ENCODE measurements at regions not wholly inside any gene's neighbourhood (a gene's known extent, or its start where the extent isn't known, plus 50 kb on each side); places are given as distances from the start of the nearest gene placed in this dataset.

DNA sequence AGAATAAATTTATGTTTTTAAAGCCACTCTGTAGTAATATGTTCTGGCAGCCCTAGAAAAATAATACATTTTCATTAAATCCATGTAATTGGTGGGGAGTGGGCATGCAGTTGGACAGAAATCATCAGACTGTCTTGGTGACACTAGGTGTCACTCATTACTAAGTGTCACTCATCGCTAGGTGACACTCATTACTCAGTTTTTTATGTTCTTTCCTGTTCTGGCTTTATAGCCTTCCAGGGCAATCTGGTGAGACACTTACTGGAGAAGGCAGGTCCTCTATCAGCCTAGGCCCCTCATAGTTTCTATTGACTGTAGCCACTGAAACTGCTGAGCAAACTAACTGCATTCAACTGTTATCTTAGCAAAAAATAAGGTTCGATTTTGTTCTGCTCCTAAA, 542.1 kb downstream of the SLITRK1 start:
- H3K27me3 ChIP-seq = no peaks in the 10 kb centered on the region
- ATAC-seq = no peak
- DNase-seq = no peak
- H3K4me1 ChIP-seq = no peaks in the 10 kb centered on the region
- intact Hi-C loops (cut with DNase I) = no loop called here
- no peaks in the 10 kb centered on the region for H3K9me3 ChIP-seq
- no peak overlapping the region for H3K4me3 ChIP-seq
- no peaks in the 10 kb centered on the region for H3K36me3 ChIP-seq
- TF ChIP-seq, protein P1, sequence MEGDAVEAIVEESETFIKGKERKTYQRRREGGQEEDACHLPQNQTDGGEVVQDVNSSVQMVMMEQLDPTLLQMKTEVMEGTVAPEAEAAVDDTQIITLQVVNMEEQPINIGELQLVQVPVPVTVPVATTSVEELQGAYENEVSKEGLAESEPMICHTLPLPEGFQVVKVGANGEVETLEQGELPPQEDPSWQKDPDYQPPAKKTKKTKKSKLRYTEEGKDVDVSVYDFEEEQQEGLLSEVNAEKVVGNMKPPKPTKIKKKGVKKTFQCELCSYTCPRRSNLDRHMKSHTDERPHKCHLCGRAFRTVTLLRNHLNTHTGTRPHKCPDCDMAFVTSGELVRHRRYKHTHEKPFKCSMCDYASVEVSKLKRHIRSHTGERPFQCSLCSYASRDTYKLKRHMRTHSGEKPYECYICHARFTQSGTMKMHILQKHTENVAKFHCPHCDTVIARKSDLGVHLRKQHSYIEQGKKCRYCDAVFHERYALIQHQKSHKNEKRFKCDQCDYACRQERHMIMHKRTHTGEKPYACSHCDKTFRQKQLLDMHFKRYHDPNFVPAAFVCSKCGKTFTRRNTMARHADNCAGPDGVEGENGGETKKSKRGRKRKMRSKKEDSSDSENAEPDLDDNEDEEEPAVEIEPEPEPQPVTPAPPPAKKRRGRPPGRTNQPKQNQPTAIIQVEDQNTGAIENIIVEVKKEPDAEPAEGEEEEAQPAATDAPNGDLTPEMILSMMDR (IDR thresholded peaks at IDR 0.05) = no peak
- no peak overlapping the region for H3K27ac ChIP-seq

GRCh38 chr13:83333614-83334388, 548.5 kb downstream of the SLITRK1 start:
- TF ChIP-seq, protein P1 (IDR thresholded peaks at IDR 0.05) = no peak
- Histone ChIP-seq H3K27ac (no peak overlapping the region), H3K9me3 (no peaks in the 10 kb centered on the region), H3K36me3 (no peaks in the 10 kb centered on the region), H3K27me3 (no peaks in the 10 kb centered on the region), H3K4me1 (no peaks in the 10 kb centered on the region), H3K4me3 (no peak overlapping the region)
- DNase-seq = no peak
- no peak for ATAC-seq
- intact Hi-C loops (cut with DNase I) = no loop called here

DNA sequence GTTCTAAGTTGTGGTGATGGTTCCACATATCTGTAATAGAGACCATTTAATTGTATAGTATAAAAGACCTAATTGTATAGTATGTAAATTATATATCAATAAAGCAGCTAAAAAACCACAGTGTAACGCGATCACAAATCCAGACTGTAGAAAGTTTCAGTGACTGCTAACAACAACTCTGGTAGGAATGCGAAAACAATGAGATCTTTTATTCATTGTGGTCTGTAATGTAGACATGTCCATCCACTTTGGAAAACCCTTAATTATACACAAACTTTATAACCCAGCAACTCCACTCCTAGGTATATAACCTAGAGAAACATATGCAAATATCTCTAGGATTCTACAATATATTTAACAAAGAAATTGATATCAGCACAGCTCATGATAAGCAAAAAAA, 549.5 kb downstream of the SLITRK1 start:
- intact Hi-C loops (cut with DNase I) = no loop called here
- no peak overlapping the region for H3K27ac ChIP-seq
- no peaks in the 10 kb centered on the region for H3K27me3 ChIP-seq
- TF ChIP-seq, protein P1 (IDR thresholded peaks at IDR 0.05) = no peak
- DNase-seq (no peak), ATAC-seq (no peak)
- no peaks in the 10 kb centered on the region for H3K4me1 ChIP-seq
- H3K9me3 ChIP-seq = no peaks in the 10 kb centered on the region
- no peaks in the 10 kb centered on the region for H3K36me3 ChIP-seq
- no peak overlapping the region for H3K4me3 ChIP-seq

DNA sequence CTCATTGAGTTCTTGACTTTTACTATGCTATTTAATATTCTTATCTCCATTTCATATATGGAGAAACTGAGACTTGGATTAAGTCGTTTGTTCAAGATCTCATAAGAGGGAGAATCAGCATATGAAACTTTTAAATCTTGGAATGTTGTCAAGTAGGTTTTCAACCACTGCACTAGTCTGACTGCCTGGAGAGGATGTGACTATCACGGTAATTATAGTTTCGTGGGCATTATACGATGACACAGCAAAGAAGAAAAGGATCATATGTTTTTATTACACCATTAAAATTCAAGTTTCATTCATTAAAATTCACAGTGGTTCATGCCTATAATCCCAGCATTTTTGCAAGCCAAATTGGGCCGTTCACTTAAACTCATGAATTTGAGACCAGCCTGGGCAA, 555.2 kb downstream of the SLITRK1 start:
- intact Hi-C loops (cut with DNase I) = no loop called here
- no peaks in the 10 kb centered on the region for H3K4me1 ChIP-seq
- no peak for ATAC-seq
- H3K36me3 ChIP-seq = no peaks in the 10 kb centered on the region
- no peak for DNase-seq
- H3K4me3 ChIP-seq = no peak overlapping the region
- H3K27me3 ChIP-seq = no peaks in the 10 kb centered on the region
- H3K9me3 ChIP-seq = no peaks in the 10 kb centered on the region
- H3K27ac ChIP-seq = no peak overlapping the region
- TF ChIP-seq, protein P1 (IDR thresholded peaks at IDR 0.05) = no peak

DNA sequence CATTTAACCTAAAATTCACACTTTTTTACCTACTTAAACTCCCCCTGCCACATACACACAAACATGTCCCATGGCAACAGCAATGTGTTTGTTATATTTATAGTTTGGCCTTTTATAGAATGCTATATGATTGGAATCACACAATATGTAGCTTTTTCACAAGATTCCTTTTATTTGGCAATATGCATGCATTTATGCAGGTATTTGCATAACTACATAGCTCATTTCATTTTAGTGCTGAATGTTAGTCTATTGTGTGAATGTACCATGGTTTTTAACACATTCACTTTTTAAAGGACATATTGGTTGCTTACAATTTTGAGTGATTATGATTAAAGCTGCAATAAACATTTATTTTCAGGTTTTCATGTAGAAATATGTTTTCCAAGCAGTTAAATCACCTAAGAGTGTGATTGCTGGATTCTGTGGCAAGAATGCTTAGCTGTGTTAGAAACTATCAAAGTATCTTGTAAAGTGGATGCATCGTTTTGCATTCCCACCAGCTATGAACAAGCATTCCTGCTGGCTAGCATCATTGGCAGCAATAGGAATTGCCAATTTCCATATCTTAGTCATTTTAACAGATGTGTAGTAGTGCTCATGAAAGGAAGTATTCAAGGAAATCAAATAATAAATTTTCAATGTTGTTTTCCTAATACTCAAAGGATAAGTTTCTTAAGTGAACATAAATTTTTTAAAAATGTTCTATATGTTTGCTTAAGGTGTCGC, 557.0 kb downstream of the SLITRK1 start:
- no peaks in the 10 kb centered on the region for H3K9me3 ChIP-seq
- no peaks in the 10 kb centered on the region for H3K36me3 ChIP-seq
- H3K4me1 ChIP-seq = no peaks in the 10 kb centered on the region
- ATAC-seq (no peak), DNase-seq (no peak)
- H3K4me3 ChIP-seq = no peak overlapping the region
- H3K27ac ChIP-seq = no peak overlapping the region
- intact Hi-C loops (cut with DNase I) = no loop called here
- TF ChIP-seq, protein P1 (IDR thresholded peaks at IDR 0.05) = no peak
- H3K27me3 ChIP-seq = no peaks in the 10 kb centered on the region
